ENCODE measurements at regions not wholly inside any gene's neighbourhood (a gene's known extent, or its start where the extent isn't known, plus 50 kb on each side); places are given as distances from the start of the nearest gene placed in this dataset.
A peak's percentile ranks its signal among the peaks of the same experiment; 100 is the strongest.

GRCh38 chr3:69554576-69554975 lies 168.7 kb upstream of the FRMD4B start:
- no peaks in the 10 kb centered on the region for H3K9me3 ChIP-seq (ENCODE audit: control insufficient read depth, low read length)
- WGBS, 2 experiments (ENCODE audit: insufficient coverage in 2 of 2): 88 to 92% methylated on average over 2 of the region's 2 CpGs
- no peak overlapping the region for H3K27ac ChIP-seq (ENCODE audit: low read depth, low read length, severe bottlenecking)
- H3K4me3 ChIP-seq (ENCODE audit: extremely low read depth, insufficient read depth, low read length, poor library complexity, severe bottlenecking): no peak overlapping the region
- H3K36me3 ChIP-seq (ENCODE audit: control insufficient read depth, insufficient read depth, low read length): no peaks in the 10 kb centered on the region
- H3K4me1 ChIP-seq (ENCODE audit: control insufficient read depth, insufficient read depth, low read length, poor library complexity, severe bottlenecking): no peaks in the 10 kb centered on the region

- Histone ChIP-seq H3K9me3 (ENCODE audit: control insufficient read depth, low read length) (no peaks in the 10 kb centered on the region), H3K4me3 (ENCODE audit: extremely low read depth, insufficient read depth, low read length, poor library complexity, severe bottlenecking) (no peak overlapping the region), H3K27ac (ENCODE audit: low read depth, low read length, severe bottlenecking) (no peak overlapping the region), H3K36me3 (ENCODE audit: control insufficient read depth, insufficient read depth, low read length) (no peaks in the 10 kb centered on the region), H3K4me1 (ENCODE audit: control insufficient read depth, insufficient read depth, low read length, poor library complexity, severe bottlenecking) (no peaks in the 10 kb centered on the region)
- 88 to 94% methylated on average over 2 to 3 of the region's 4 CpGs for WGBS, 2 experiments (ENCODE audit: insufficient coverage in 2 of 2)
Observed at GRCh38 chr3:69553888-69554287, 168.0 kb upstream of the FRMD4B start.

- Histone ChIP-seq H3K4me1 (ENCODE audit: control insufficient read depth, insufficient read depth, low read length, poor library complexity, severe bottlenecking) (no peaks in the 10 kb centered on the region), H3K27ac (ENCODE audit: low read depth, low read length, severe bottlenecking) (no peak overlapping the region), H3K36me3 (ENCODE audit: control insufficient read depth, insufficient read depth, low read length) (no peaks in the 10 kb centered on the region), H3K4me3 (ENCODE audit: extremely low read depth, insufficient read depth, low read length, poor library complexity, severe bottlenecking) (no peak overlapping the region), H3K9me3 (ENCODE audit: control insufficient read depth, low read length) (no peaks in the 10 kb centered on the region)
- 88 to 100% methylated on average over 2 of the region's 6 CpGs for WGBS, 2 experiments (ENCODE audit: insufficient coverage in 2 of 2)
Observed at GRCh38 chr3:69547461-69547880, 161.6 kb upstream of the FRMD4B start.

- Histone ChIP-seq H3K36me3 (ENCODE audit: control insufficient read depth, insufficient read depth, low read length) (no peaks in the 10 kb centered on the region), H3K4me1 (ENCODE audit: control insufficient read depth, insufficient read depth, low read length, poor library complexity, severe bottlenecking) (no peaks in the 10 kb centered on the region), H3K4me3 (ENCODE audit: extremely low read depth, insufficient read depth, low read length, poor library complexity, severe bottlenecking) (peak overlapping the region; percentile 52), H3K9me3 (ENCODE audit: control insufficient read depth, low read length) (no peaks in the 10 kb centered on the region), H3K27ac (ENCODE audit: low read depth, low read length, severe bottlenecking) (peak overlapping the region; percentile 10)
- WGBS, 2 experiments (ENCODE audit: insufficient coverage in 2 of 2): 1 to 17% methylated on average over 5 to 13 of the region's 19 CpGs
Observed at GRCh38 chr3:69542805-69543429, 157.0 kb upstream of the FRMD4B start.

- H3K4me3 ChIP-seq (ENCODE audit: extremely low read depth, insufficient read depth, low read length, poor library complexity, severe bottlenecking): peak overlapping the region; percentile 52
- no peaks in the 10 kb centered on the region for H3K4me1 ChIP-seq (ENCODE audit: control insufficient read depth, insufficient read depth, low read length, poor library complexity, severe bottlenecking)
- WGBS, 2 experiments (ENCODE audit: insufficient coverage in 2 of 2): 0 to 1% methylated on average over 53 to 60 of the region's 75 CpGs
- H3K27ac ChIP-seq (ENCODE audit: low read depth, low read length, severe bottlenecking): no peak overlapping the region
- H3K36me3 ChIP-seq (ENCODE audit: control insufficient read depth, insufficient read depth, low read length): no peaks in the 10 kb centered on the region
- H3K9me3 ChIP-seq (ENCODE audit: control insufficient read depth, low read length): no peaks in the 10 kb centered on the region
Observed at GRCh38 chr3:69542089-69542804, 156.4 kb upstream of the FRMD4B start.

- Histone ChIP-seq H3K27ac (ENCODE audit: low read depth, low read length, severe bottlenecking) (no peak overlapping the region), H3K4me3 (ENCODE audit: extremely low read depth, insufficient read depth, low read length, poor library complexity, severe bottlenecking) (peak overlapping the region; percentile 52), H3K9me3 (ENCODE audit: control insufficient read depth, low read length) (no peaks in the 10 kb centered on the region), H3K36me3 (ENCODE audit: control insufficient read depth, insufficient read depth, low read length) (no peaks in the 10 kb centered on the region), H3K4me1 (ENCODE audit: control insufficient read depth, insufficient read depth, low read length, poor library complexity, severe bottlenecking) (no peaks in the 10 kb centered on the region)
- 1 to 2% methylated on average over 11 to 26 of the region's 28 CpGs for WGBS, 2 experiments (ENCODE audit: insufficient coverage in 2 of 2)
Observed at GRCh38 chr3:69541711-69542088, 155.8 kb upstream of the FRMD4B start.

GRCh38 chr3:69540706-69541581 lies 155.1 kb upstream of the FRMD4B start:
- Histone ChIP-seq H3K27ac (ENCODE audit: low read depth, low read length, severe bottlenecking) (no peak overlapping the region), H3K9me3 (ENCODE audit: control insufficient read depth, low read length) (no peaks in the 10 kb centered on the region), H3K36me3 (ENCODE audit: control insufficient read depth, insufficient read depth, low read length) (no peaks in the 10 kb centered on the region), H3K4me3 (ENCODE audit: extremely low read depth, insufficient read depth, low read length, poor library complexity, severe bottlenecking) (peak overlapping the region; percentile 52), H3K4me1 (ENCODE audit: control insufficient read depth, insufficient read depth, low read length, poor library complexity, severe bottlenecking) (no peaks in the 10 kb centered on the region)
- whole genome bisulfite sequencing, 2 experiments (ENCODE audit: insufficient coverage in 2 of 2): 57 to 58% methylated on average over 13 to 17 of the region's 24 CpGs

GRCh38 chr3:69539134-69539533 lies 153.2 kb upstream of the FRMD4B start:
- no peaks in the 10 kb centered on the region for H3K9me3 ChIP-seq (ENCODE audit: control insufficient read depth, low read length)
- no peak overlapping the region for H3K4me3 ChIP-seq (ENCODE audit: extremely low read depth, insufficient read depth, low read length, poor library complexity, severe bottlenecking)
- no peaks in the 10 kb centered on the region for H3K36me3 ChIP-seq (ENCODE audit: control insufficient read depth, insufficient read depth, low read length)
- no peaks in the 10 kb centered on the region for H3K4me1 ChIP-seq (ENCODE audit: control insufficient read depth, insufficient read depth, low read length, poor library complexity, severe bottlenecking)
- no peak overlapping the region for H3K27ac ChIP-seq (ENCODE audit: low read depth, low read length, severe bottlenecking)
- 0 to 50% methylated on average over 1 to 2 of the region's 2 CpGs for WGBS, 2 experiments (ENCODE audit: insufficient coverage in 2 of 2)

GRCh38 chr3:69538281-69538680 lies 152.4 kb upstream of the FRMD4B start:
- no CpG with 5 or more reads among the region's 1 CpG for WGBS, 2 experiments (ENCODE audit: insufficient coverage in 2 of 2)
- no peaks in the 10 kb centered on the region for H3K4me1 ChIP-seq (ENCODE audit: control insufficient read depth, insufficient read depth, low read length, poor library complexity, severe bottlenecking)
- no peaks in the 10 kb centered on the region for H3K9me3 ChIP-seq (ENCODE audit: control insufficient read depth, low read length)
- H3K36me3 ChIP-seq (ENCODE audit: control insufficient read depth, insufficient read depth, low read length): no peaks in the 10 kb centered on the region
- no peak overlapping the region for H3K27ac ChIP-seq (ENCODE audit: low read depth, low read length, severe bottlenecking)
- H3K4me3 ChIP-seq (ENCODE audit: extremely low read depth, insufficient read depth, low read length, poor library complexity, severe bottlenecking): no peak overlapping the region

- Histone ChIP-seq H3K36me3 (ENCODE audit: control insufficient read depth, insufficient read depth, low read length) (no peaks in the 10 kb centered on the region), H3K27ac (ENCODE audit: low read depth, low read length, severe bottlenecking) (no peak overlapping the region), H3K4me1 (ENCODE audit: control insufficient read depth, insufficient read depth, low read length, poor library complexity, severe bottlenecking) (no peaks in the 10 kb centered on the region), H3K9me3 (ENCODE audit: control insufficient read depth, low read length) (no peaks in the 10 kb centered on the region), H3K4me3 (ENCODE audit: extremely low read depth, insufficient read depth, low read length, poor library complexity, severe bottlenecking) (no peak overlapping the region)
- 82 to 89% methylated on average over 13 to 16 of the region's 19 CpGs for WGBS, 2 experiments (ENCODE audit: insufficient coverage in 2 of 2)
Observed at GRCh38 chr3:69536306-69537020, 150.6 kb upstream of the FRMD4B start.
